HG03354 (cell line): ENCODE measurements at regions not wholly inside any gene's neighbourhood (a gene's known extent, or its start where the extent isn't known, plus 50 kb on each side); places are given as distances from the start of the nearest gene placed in this dataset.
"Not testable (repeated sequence)": the region's sequence is repeated elsewhere in the genome, so short reads cannot be mapped to it uniquely, and the experiment has no call there.

ENCODE experiments used
- ATAC-seq: cut with Tn5 transposase; IDR thresholded peaks from one replicate; pipeline ENCODE4 v1.9.1; 2021; ENCODE audit warnings: mild to moderate bottlenecking; ENCODE audit not compliant: unreplicated experiment, poor library complexity, severe bottlenecking

- no peak for ATAC-seq
Measured at GRCh38 chr3:178097576-178097975, 438.7 kb upstream of the KCNMB2 start.

GRCh38 chr3:178099274-178099673 lies 437.0 kb upstream of the KCNMB2 start:
- ATAC-seq: no peak

DNA sequence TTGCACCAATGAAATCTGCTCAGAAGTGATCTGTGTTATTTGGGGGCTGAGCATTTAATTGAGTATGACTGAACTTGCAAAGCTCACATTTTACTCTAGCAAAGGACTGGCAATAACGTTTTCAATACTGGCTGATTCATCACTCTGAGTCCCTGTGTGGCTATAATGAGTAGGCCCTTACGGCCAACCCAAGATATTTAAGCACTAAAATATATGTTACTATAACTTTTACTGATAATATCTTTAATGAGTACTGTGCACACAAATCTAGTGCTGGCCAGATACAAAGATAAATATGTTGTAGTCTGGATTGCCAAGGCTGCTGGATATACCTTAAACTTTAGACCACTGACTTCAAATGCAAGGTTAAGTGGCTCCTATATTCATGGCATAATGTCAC lies 436.4 kb upstream of the KCNMB2 start:
- no peak for ATAC-seq

DNA sequence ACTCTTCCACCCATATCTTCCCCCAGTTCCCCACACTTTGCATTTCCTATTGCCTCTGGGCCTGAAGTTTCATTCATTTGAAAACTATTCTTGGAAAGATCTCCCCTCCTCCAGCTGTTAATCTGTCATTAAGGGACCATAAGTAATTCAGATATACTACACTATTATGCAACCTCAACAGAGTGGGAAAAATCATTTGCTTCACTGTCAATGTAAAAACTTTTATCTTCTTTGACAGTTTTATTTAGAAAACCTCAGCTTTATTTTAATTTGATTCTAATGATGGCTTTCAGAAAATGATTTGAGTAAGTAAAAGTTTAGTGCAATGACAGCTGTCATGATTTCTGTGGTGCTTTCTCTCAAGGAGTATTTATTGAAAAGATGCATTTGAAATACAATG lies 435.3 kb upstream of the KCNMB2 start:
- no peak for ATAC-seq

- no peak for ATAC-seq
Measured at GRCh38 chr3:178103140-178103539, 433.1 kb upstream of the KCNMB2 start.

- ATAC-seq: no peak
Measured at GRCh38 chr3:178107804-178108203, 428.4 kb upstream of the KCNMB2 start.

GRCh38 chr3:178109691-178110090 lies 426.5 kb upstream of the KCNMB2 start:
- no peak for ATAC-seq

DNA sequence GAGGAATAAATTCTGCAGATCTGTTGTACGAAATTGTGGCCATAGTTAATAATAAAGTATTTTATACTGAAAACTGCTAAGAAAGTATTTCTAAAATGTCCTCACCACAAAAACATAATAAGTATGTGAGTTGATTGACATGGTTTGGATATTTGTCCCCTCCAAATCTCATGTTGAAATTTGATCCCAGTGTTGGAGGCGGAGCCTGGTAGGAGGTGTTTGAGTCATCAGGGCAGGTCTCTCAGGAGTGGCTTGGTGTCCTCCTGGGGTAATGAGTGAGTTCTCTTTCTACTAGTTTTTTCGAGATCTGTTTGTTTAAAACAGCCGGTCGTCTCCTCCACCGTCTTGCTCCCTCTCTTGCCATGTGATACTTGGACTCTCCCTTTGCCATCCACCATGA lies 424.1 kb upstream of the KCNMB2 start:
- ATAC-seq: no peak

DNA sequence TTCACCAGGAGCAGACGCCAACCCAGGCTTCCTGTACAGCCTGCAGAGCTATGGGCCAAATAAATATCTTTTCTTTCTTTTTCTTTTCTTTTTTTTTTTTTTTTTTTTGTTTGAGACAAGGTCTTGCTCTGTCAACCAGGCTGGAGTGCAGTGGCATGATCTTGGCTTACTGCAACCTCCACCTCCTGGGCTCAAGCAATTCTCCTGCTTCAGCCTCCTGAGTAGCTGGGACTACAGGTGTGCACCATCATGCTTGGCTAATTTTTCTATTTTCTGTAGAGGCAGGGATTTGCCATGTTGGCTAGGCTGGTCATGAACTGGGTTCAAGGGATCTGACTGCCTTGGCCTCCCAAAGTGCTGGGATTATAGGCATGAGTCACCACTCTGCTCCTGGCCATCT lies 423.7 kb upstream of the KCNMB2 start:
- ATAC-seq: not testable (repeated sequence)

DNA sequence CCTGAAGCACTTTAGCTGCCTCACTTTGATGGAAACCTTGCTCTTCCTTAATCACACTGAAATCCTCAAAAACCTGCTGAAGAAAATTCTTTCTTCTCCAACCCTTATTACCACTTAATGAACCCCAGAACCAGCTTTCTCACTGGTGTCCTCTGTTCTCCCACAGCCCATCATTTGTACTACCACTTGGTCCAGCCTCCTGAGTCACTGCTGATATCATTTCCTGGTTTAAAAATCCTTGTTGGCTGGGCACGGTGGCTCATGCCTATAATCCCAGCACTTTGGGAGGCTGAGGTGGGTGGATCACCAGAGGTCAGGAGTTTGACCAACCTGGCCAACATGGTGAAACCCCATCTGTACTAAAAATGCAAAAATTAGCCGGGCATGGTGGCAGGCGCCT lies 418.6 kb upstream of the KCNMB2 start:
- ATAC-seq: no peak

DNA sequence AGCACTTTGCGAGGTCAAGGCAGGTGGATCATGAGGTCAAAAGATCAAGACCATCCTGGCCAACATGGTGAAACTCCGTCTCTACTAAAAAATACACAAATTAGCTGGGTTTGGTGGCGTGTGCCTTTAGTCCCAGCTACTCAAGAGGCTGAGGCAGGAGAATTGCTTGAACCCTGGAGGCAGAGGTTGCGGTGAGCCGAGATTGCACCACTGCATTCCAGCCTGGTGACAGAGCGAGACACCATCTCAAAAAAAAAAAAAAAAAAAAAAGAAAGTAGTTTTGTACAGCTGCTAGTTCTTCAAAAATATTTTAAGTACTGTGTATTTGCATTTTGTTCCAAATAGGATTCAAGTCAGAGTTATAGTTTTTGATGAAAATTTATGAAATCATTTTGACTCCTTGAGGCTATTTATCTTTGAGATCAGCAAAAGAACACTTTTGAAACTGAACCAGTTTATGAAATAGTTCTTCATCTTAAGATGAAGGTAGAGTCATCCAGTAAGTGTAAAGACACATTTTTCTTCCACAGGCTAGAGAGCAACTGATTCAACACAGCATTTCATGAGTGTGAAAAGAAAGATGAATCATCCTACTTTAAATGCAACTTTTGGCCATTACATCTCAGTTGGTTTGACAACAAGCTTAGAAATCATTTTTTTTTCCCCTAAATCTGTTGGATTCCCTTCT lies 416.5 kb upstream of the KCNMB2 start:
- ATAC-seq: not testable (repeated sequence)

DNA sequence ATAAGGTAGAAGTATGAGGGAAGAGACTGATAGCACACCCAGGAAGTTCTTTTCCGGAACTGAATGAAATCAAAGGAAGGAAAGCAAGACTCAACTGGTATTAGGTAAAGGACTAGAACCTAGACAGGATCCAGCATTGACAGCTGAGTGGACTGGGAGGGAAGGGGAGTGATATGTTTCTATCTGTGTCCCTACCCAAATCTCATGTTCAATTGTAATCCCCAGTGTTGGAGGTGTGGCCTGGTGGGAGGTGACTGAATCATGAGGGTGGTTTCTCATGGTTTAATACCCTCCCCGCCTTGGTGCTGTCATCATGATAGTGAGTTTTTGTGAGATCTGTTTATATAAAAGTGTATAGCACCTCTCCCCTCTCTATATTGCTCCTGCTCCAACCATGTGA lies 415.9 kb upstream of the KCNMB2 start:
- no peak for ATAC-seq

GRCh38 chr3:178126686-178127085 lies 409.6 kb upstream of the KCNMB2 start:
- ATAC-seq: no peak

- ATAC-seq: no peak
Measured at GRCh38 chr3:178127221-178127620, 409.0 kb upstream of the KCNMB2 start.

- no peak for ATAC-seq
Measured at GRCh38 chr3:178129109-178129508, 407.1 kb upstream of the KCNMB2 start.

GRCh38 chr3:178131801-178132200 lies 404.4 kb upstream of the KCNMB2 start:
- ATAC-seq: no peak

GRCh38 chr3:178137206-178137605 lies 399.0 kb upstream of the KCNMB2 start:
- no peak for ATAC-seq

GRCh38 chr3:178137831-178138230 lies 398.4 kb upstream of the KCNMB2 start:
- ATAC-seq: no peak

DNA sequence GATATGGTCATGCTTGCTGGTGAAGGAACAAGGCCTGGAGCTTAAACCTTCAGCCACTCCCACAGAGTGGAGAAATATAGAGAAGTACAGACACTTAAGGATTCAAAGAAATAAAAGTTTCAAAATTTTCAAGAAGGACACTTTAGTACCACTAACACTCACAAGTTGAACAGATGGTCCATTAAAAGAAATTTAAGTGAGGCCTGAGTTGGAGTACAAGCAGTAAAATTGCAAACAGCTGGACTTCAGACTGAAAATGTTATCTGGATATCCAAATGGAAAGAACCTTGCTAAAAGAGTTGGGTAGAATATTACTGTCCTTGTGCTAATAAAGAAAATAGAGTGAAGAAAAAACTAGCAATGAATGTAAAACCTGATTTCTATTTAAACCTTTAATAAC lies 397.1 kb upstream of the KCNMB2 start:
- ATAC-seq: no peak

- no peak for ATAC-seq
Measured at GRCh38 chr3:178140531-178141304, 395.5 kb upstream of the KCNMB2 start.

DNA sequence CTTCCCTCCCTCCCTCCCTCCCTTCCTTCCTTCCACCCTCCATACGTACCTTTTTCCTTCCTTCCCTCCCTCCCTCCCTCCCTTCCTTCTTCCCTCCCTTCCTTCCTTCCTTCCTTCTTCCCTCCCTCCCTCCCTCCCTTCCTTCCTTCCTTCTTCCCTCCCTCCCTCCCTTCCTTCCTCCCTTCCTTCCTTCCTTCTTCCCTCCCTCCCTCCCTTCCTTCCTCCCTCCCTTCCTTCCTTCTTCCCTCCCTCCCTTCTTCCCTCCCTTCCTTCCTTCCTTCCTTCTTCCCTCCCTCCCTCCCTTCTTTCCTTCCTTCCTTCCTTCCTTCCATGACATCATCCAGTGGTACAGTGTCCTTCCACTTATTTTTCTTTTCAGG lies 394.9 kb upstream of the KCNMB2 start:
- not testable (repeated sequence) for ATAC-seq
